HG02759 (cell line): ENCODE measurements at regions not wholly inside any gene's neighbourhood (a gene's known extent, or its start where the extent isn't known, plus 50 kb on each side); places are given as distances from the start of the nearest gene placed in this dataset.

Source experiments
- ATAC-seq: cut with Tn5 transposase; IDR thresholded peaks from one replicate; pipeline ENCODE4 v1.9.1; 2021; ENCODE audit warnings: mild to moderate bottlenecking, moderate library complexity; ENCODE audit not compliant: unreplicated experiment

GRCh38 chr1:244106837-244107493 is 55.9 kb downstream of the ZBTB18 start:
- no peak for ATAC-seq

DNA sequence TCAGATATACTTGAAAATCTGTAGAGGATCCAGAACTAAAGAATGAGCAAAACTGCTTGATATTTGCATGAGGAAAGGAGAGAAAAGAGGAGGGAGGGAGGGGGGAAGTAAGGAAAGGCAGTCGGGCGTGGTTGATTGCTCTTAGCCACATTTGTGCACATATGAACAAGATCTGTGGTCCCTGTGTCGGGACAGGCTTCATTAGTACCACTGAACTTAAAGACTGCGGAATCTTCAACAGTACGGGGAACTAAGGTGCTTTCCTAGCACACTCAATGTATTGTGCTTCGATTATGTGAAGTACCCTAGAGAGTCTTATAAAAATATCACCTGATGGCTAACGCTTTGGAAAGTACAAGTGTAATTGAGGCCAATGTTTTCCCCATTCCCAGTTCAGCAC is 59.9 kb downstream of the ZBTB18 start:
- ATAC-seq, result no peak

DNA sequence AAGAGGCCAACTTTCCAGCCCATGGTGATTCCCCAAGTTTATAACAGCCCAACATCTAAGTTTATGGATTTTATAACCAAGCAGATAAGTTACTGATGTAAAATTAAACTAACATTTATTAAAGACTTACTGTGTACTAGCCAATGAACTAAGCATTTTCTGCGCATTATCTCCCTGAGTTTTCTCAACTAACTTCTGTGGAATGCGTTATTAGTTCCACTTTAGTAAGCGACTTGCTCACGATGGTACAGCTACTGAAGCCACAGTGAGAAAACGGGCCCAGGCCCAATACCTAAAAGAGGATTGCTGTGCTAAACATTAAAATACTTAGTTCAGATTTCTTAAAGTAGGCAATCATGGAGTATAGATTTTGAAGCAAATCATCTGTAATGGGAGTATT is 61.0 kb downstream of the ZBTB18 start:
- no peak for ATAC-seq

GRCh38 chr1:244112636-244113035 is 61.6 kb downstream of the ZBTB18 start:
- no peak for ATAC-seq

DNA sequence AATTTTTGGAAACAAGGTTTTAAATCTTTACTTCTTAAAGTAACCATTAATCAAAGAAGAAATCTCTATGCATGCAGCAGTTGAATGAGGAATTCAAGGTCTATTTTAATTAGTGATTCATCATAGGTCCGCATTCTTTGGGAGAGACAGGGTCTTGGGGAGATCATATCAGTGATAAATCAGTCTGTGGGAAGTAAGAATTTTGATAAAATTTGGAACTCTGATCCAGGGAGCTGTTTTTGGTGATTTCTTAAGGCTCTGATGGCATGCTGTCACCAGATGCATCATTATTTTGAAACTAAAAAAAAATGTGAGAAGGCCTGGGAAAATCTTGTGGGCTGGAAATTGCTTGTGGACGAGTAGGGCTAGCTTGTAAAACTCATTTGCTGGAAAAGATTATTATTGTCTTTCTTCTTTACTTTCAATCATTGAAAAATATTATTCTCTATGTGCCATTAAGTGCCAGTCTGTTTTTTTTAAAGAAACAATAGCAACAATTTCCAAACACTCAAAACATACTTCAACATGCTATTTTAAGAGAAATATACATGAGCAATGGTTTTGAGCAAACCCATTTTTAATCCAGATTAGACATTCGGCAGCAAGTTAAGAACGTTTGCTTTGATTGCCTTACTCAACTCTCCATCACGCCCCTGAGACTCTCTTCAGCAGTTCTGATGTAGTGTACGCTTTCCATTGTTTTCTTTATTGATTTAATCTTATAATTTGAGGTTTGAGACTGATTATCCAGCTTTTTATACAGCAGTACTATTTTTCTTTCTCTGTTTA is 62.6 kb downstream of the ZBTB18 start:
- no peak for ATAC-seq

DNA sequence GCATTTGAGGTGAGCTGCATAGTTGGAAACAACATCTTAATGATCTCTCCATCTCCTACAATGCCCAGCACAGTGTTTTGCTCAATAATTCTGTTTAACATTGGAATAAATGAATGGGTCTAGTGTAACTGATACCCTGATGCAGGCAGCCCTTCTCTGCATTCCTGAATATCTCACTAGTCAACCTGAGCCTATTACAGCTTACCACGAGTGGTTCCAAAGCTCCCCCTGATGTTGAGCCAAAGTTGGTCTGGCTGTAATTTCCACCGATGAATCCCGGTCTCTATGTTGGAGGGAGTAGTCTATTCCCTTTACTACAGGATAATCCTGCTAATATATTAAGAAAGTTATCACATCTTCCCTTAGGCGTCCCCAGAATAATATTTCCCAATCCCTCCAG is 63.8 kb downstream of the ZBTB18 start:
- no peak for ATAC-seq

- ATAC-seq, result no peak
These were observed 65.9 kb downstream of the ZBTB18 start for GRCh38 chr1:244116946-244117345.

GRCh38 chr1:244118109-244118761 is 67.2 kb downstream of the ZBTB18 start:
- no peak for ATAC-seq

- ATAC-seq, result no peak
These were observed 77.7 kb downstream of the ZBTB18 start for GRCh38 chr1:244128591-244129383.

DNA sequence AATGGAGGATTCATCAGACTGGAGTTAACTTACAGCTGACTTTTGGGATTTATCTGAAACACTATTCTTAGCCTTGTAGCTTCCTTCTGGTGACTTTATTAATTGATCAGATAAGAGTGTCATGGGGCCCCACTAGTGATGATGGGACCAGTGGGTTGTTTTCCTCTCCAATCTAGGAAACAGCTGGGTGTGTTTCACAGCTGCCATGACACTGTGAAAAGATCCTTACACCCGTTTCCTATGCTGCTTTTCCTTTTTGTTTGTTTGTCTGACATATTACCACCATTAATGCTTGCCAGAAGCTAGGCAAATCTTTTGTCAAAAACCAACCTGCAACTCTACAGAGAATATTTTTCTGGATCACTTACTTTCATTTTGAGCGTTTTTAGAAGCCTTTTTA is 86.2 kb downstream of the ZBTB18 start:
- no peak for ATAC-seq

- ATAC-seq, result no peak
These were observed 86.6 kb downstream of the ZBTB18 start for GRCh38 chr1:244137725-244138124.

- no peak for ATAC-seq
These were observed 87.3 kb downstream of the ZBTB18 start for GRCh38 chr1:244138399-244138798.

DNA sequence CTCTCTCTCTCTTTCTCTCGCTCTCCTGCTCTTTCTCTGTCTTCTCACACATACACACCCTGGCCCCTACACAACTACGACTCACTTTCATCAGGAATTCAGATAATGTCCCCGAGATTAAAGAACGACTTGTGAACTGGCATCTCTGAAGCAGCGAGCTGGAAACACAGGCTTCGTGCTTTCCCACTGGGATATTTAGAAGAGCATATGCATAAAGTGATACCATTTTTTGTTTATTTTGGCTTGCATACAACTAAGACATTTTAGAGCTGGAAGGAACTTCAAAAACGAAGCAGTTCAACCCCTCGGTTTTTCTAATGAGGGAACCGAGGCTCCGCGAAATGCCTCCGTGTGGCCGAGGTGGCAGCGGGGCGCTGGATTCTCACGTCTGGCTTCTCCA is 88.6 kb downstream of the ZBTB18 start:
- no peak for ATAC-seq

DNA sequence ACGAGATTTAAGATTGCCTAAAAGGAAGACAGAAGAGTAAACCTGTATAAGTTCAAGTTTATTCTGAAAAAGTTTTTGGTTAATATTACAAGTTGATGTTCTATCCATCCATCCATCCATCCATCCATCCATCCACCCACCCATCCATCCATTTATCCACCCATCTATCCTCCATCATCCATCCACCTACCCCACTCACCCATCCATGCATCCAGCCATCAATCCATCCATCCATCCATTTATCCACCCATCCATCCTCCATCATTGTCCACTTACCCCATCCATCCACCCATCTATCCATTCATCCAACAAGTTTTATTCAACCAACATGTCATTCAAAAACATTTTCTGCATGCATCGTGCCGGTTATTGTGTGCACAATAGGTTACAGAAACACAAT is 89.3 kb downstream of the ZBTB18 start:
- ATAC-seq, result no peak

DNA sequence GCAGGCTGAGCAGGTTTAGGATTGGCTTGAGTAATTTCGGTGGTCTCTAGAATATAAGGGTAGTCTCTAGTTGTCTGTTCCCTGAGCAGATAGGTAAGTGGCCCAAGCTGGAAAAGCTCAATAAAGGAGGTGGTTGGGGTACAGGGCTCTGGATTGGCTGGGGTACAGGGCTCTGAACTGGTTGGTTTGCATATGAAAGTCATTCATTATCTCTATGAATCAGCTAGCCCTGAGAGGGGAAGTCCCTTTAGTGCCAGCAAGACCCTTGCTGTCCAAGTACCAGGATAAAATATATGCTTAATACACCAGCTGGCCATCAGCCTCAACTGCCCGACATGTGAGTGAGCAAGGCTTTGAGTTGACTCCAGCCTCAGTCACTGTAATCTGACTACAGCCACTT is 93.0 kb downstream of the ZBTB18 start:
- ATAC-seq, result no peak

DNA sequence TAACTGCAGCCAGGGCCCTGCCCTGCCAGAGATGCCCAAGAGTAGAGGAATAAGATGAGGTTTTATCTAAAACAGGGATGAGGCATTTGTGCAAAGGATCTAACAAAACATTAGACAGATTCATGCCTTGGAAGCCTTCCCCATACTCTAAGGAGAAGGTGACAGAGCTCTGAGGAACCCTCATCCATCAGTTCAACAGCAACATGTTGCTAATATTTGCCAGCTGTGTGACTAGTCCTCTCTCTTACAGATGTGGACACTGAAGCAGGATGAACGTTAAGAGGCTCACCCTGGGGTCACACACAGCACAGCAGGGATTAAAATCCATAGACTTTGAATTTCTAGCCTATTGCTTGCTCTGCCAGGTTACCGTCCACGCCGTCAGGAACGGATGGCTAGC is 99.0 kb downstream of the ZBTB18 start:
- ATAC-seq, result no peak

DNA sequence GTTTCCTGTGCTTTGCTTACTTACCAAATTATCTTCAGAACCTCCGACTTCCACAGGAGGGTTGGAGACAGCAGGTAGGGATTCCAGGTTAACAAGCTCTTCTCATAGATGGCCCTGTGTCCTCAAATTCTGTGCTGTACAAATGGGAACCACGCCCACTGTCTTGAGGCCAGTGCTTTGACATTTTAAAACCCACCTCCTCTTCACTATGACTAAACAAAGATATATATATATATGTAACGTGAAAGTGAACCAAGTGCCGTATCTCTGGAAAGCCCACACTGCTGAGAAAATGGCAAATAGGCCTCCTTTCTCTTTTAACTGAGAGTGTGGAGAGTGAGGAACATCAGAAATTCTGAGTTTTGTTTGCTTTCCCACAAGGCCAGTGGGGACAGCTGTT is 99.6 kb downstream of the ZBTB18 start:
- ATAC-seq, result no peak

DNA sequence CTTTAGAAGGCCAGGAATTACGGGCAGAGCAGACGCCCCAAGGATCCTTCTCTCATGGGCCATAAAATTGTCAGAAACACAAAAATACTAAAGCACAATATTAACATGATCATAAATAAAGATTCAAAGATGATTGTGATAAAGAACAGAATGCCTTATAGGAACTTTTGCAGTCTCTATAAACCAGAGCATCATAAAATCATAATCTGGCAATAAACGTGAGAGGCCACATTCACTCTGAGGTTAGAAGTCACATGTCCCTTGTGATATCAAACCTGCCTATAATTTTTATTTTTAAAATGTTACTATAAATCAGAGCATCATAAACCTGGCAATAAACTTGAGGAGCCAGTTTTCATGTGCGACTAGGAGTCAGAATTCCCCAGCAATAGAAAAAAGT is 100.5 kb downstream of the ZBTB18 start:
- ATAC-seq, result no peak

GRCh38 chr1:244154508-244154871 is 103.4 kb downstream of the ZBTB18 start:
- ATAC-seq, result no peak

DNA sequence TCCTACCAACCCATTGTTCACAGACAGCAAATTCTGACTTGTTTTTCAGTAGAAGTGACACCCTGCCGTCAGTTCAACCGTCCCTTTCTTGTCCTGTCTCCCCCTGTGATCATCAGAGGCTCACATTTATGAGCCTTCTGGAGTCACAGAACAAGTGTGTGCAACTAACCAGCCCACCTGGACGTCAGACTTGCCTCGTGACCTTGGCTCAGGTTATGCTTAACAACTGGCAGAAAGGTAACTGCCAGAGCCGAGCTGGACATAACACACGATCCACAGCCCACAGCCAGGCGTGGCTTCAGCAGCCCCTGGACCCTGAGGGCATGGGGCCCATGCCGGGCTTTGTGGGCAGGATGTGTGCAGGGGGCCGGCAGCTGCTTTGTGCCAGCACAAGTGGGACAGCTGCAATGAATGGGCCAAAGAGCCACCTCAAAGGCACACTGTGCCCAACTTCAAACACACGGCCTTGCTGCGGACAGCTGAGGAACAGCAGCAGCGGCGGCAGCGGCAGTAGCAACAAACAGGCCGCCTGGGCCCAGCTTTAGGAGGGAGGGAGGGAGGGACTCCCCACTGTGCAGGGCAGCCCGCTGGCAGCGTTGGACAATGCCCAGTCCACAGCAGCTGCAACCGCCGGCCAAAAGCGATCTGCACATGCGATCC is 103.9 kb downstream of the ZBTB18 start:
- ATAC-seq, result no peak

DNA sequence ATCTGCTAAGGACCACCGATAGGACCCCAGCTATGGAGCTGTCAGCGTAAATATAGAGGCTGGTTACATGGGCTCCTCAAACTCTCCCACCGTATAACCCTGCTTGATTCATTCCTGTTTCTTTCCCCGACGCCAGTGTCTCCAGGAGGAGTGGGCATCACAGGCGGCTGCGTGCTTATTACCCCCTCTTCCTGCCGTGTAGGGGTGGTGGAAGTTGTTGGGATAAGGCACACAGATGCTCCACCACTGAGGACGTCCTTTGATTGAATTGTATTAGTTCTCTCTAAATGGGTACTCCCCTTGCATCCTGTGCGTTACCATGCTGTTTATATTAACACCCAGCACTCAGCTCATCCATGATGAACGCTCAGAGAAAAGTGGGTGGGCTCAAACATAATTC is 104.6 kb downstream of the ZBTB18 start:
- no peak for ATAC-seq
